Upper lobe of right lung (tissue), 1 donor: ENCODE measurements at regions not wholly inside any gene's neighbourhood (a gene's known extent, or its start where the extent isn't known, plus 50 kb on each side); places are given as distances from the start of the nearest gene placed in this dataset.

Experiments used
- ATAC-seq: fragments of 200-7000 bp; cut with Tn5 transposase; one replicate; pipeline ENCODE4 v1.9.1; 2020; ENCODE audit warnings: mild to moderate bottlenecking, moderate library complexity
- DNase-seq: peaks from one replicate; pipeline ENCODE4 v3.0.0-alpha.2; 2020
- H3K27ac ChIP-seq: fragments of 200-600 bp; one replicate; pipeline ENCODE4 v1.8.0; 2022
- H3K27me3 ChIP-seq: fragments of 200-600 bp; one replicate; pipeline ENCODE4 v1.8.0; 2022; ENCODE audit warnings: mild to moderate bottlenecking
- H3K36me3 ChIP-seq: fragments of 200-600 bp; one replicate; pipeline ENCODE4 v1.8.0; 2022
- H3K4me1 ChIP-seq: fragments of 200-600 bp; one replicate; pipeline ENCODE4 v1.8.0; 2022
- H3K4me3 ChIP-seq: fragments of 200-600 bp; one replicate; pipeline ENCODE4 v1.8.0; 2022; ENCODE audit warnings: mild to moderate bottlenecking
- H3K9me3 ChIP-seq: fragments of 200-600 bp; one replicate; pipeline ENCODE4 v1.8.0; 2022
- CTCF ChIP-seq: fragments of 200-600 bp; IDR thresholded peaks from one replicate; pipeline ENCODE4 v1.8.0; 2022; ENCODE audit warnings: antibody characterized with exemption
- intact Hi-C: fragments of 100-400 bp; cut with DNase I; formaldehyde crosslinking; loops from one replicate; pipeline ENCODE4 v1.11.0; 2022
- donor health status: DM: no; HTN: yes; CAD: no; lungs with severe emphysema.

GRCh38 chr2:144304202-144304601, 215.7 kb downstream of the ZEB2 start:
- no peaks in the 10 kb centered on the region for H3K27me3 ChIP-seq
- H3K9me3 ChIP-seq = no peaks in the 10 kb centered on the region
- DNase-seq = no peak
- no peaks in the 10 kb centered on the region for H3K36me3 ChIP-seq
- H3K4me1 ChIP-seq = no peaks in the 10 kb centered on the region
- no peak overlapping the region for H3K4me3 ChIP-seq
- ATAC-seq = no peak
- intact Hi-C loops = no loop called here
- TF ChIP-seq CTCF = no peak
- no peak overlapping the region for H3K27ac ChIP-seq

- H3K9me3 ChIP-seq = no peaks in the 10 kb centered on the region
- H3K4me3 ChIP-seq = no peak overlapping the region
- H3K36me3 ChIP-seq = no peaks in the 10 kb centered on the region
- H3K4me1 ChIP-seq = no peaks in the 10 kb centered on the region
- intact Hi-C loops = no loop called here
- H3K27me3 ChIP-seq = no peaks in the 10 kb centered on the region
- no peak overlapping the region for H3K27ac ChIP-seq
- DNase-seq (no peak), ATAC-seq (no peak)
- TF ChIP-seq CTCF = no peak
These were observed 219.3 kb downstream of the ZEB2 start for GRCh38 chr2:144300632-144301031.

- TF ChIP-seq CTCF = no peak
- Histone ChIP-seq H3K27me3 (no peaks in the 10 kb centered on the region), H3K9me3 (no peaks in the 10 kb centered on the region), H3K4me1 (no peaks in the 10 kb centered on the region), H3K36me3 (no peaks in the 10 kb centered on the region), H3K4me3 (no peak overlapping the region), H3K27ac (no peak overlapping the region)
- intact Hi-C loops = no loop called here
- no peak for ATAC-seq
- no peak for DNase-seq
These were observed 229.6 kb downstream of the ZEB2 start for GRCh38 chr2:144290276-144290675.

GRCh38 chr2:144288438-144288837, 231.5 kb downstream of the ZEB2 start:
- no peak for TF ChIP-seq CTCF
- Histone ChIP-seq H3K4me1 (no peaks in the 10 kb centered on the region), H3K27me3 (no peaks in the 10 kb centered on the region), H3K9me3 (no peaks in the 10 kb centered on the region), H3K36me3 (no peaks in the 10 kb centered on the region), H3K27ac (no peak overlapping the region), H3K4me3 (no peak overlapping the region)
- ATAC-seq (no peak), DNase-seq (no peak)
- intact Hi-C loops = no loop called here

GRCh38 chr2:144285324-144285723, 234.6 kb downstream of the ZEB2 start:
- intact Hi-C loops = no loop called here
- no peaks in the 10 kb centered on the region for H3K4me1 ChIP-seq
- no peaks in the 10 kb centered on the region for H3K9me3 ChIP-seq
- H3K27ac ChIP-seq = no peak overlapping the region
- H3K36me3 ChIP-seq = no peaks in the 10 kb centered on the region
- H3K27me3 ChIP-seq = no peaks in the 10 kb centered on the region
- ATAC-seq = no peak
- H3K4me3 ChIP-seq = no peak overlapping the region
- TF ChIP-seq CTCF = no peak
- no peak for DNase-seq

GRCh38 chr2:144281476-144281875, 238.4 kb downstream of the ZEB2 start:
- Histone ChIP-seq H3K4me3 (no peak overlapping the region), H3K36me3 (no peaks in the 10 kb centered on the region), H3K9me3 (no peaks in the 10 kb centered on the region), H3K27me3 (no peaks in the 10 kb centered on the region), H3K4me1 (no peaks in the 10 kb centered on the region), H3K27ac (no peak overlapping the region)
- TF ChIP-seq CTCF = no peak
- ATAC-seq (no peak), DNase-seq (no peak)
- intact Hi-C loops = no loop called here
